Hypothalamus (tissue), 51 donors: ENCODE measurements at regions not wholly inside any gene's neighbourhood (a gene's known extent, or its start where the extent isn't known, plus 50 kb on each side); places are given as distances from the start of the nearest gene placed in this dataset.

ENCODE experiments used
- DNase-seq, 51 donors: peaks; one replicate each; lab custom pipeline; 2025; lab: John Stamatoyannopoulos, UW

DNA sequence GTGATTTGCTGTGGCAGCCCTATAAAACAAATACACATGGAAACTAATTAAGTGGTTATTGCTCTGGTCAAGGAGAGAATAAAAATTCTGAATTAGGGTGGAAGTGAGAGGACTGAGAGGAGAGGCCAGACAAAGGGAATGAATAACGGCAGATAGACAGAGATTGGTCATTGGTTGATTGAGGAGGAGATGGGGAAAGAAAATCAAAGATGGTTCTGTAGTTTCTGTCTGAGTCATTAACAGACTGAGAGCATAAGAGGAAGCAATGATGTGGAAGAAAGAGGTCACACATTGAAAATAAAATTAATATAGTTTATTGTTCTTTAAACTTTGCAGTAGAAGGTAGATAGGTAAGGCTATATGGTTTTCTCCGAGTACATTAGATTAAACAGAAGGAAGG is 469.8 kb downstream of the ACTL7B start:
- DNase-seq = no peak

DNA sequence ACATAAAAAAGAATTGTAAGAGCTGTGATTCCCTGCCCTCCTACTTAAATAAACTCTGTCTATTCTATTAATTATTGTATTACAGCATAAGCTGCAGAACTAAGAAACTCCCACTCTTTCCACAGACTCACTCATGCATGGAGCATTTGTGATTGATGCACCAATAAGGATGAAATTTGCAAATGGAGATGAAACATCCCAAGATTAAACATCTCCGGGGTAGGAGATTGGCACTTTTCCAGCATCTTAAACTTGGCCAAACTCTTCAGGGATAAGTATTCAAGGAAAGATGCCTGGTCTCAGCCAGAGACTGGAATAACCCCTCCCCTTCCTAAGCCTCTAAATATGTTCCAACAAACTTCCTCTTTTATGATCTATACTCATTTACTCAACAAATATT is 472.0 kb downstream of the ACTL7B start:
- no peak for DNase-seq

DNA sequence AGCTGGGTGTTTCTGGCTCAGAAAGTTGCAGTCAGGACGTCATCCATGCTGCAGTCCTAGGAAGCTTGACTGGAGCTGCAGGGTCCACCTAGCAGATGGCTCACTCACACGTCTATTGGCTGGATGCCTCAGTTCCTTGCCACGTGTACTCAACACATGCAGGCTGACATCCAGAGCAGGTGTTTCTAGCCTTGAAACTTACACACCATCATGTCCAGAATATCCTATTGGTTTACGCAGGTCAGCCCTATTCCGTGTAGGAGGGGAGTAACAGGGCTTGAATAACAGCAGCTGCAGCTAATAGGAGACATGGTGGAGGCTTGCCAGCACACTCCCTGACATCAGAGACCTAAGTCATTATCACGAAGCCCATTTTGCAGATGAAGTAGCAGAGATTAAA is 473.5 kb downstream of the ACTL7B start:
- DNase-seq = no peak

DNA sequence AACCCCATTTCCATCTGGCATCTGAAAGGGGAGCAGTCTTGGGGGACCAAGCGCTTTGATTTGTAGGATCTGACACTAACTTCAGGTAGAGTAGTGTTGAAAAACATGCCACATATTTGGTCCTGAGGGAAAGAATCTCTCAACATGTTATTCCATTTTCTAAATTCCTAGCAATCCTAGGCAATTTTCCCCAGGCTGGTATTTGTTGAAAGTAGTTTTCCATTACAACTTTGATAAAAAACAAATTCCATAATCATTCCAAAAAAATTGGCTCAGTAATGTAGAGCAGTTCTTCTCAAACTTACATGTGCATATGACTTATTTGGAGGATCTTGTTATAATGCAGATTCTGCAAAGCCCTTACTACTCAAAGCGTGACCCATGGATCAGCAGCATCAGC is 477.9 kb downstream of the ACTL7B start:
- no peak for DNase-seq

- DNase-seq = no peak
These were observed 478.4 kb downstream of the ACTL7B start for GRCh38 chr9:108377382-108377781.

GRCh38 chr9:108376140-108376539 is 479.6 kb downstream of the ACTL7B start:
- DNase-seq = no peak

DNA sequence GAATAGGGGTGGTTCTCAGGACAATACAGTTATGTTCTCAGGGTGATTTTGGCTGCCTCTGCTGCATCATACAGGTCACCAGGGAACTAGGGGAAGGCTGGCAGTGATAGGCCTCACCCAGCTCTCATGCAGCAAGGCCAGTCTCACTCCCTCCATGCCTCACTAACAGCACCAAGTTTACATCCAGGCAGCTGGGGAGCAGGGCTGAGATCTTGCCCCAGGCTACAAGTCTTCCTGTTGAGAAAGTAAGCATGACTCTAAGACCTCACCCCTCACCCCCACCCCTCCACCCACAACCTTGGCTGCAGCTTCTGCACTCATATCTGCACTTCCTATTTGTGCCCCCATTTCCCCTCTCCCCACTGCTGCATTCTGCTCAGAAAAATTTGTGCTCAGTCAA is 481.2 kb downstream of the ACTL7B start:
- no peak for DNase-seq

DNA sequence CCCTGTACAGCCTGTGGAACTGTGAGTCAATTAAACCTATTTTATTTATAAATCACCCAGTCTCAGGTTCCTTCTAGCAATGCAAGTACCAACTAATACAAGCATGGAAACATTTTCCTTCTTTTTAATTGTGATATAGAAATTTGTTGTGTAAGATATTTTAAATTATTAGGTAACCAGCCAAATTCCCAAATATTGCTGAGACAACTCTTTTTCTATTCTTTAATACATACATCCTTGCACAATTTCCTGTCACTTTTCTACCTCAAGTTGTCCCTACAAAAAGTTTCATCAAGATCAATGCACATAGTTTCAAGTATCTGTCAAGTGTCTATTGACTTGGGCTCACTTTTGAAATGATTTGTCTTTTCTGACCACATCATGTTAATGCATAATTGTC is 488.6 kb downstream of the ACTL7B start:
- DNase-seq = no peak

GRCh38 chr9:108363311-108363710 is 492.5 kb downstream of the ACTL7B start:
- no peak for DNase-seq

DNA sequence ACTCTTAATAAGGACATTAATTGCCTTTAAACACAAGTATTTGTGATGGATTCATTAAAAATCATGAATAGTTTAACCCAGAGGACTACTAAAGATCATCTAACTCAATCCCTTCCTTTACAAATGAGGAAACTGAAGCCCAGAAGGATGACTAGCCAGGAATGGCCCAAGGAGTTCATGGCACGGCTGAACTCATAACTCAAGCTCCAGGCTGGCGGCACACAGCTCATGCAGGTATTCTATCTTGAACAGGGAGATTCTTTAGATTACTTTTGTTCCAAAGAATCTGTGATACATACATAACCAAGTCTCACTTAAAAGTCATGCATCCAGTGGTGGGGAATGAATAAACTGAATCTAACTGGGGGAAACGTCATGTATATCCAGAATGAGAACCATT is 495.5 kb downstream of the ACTL7B start:
- no peak for DNase-seq

DNA sequence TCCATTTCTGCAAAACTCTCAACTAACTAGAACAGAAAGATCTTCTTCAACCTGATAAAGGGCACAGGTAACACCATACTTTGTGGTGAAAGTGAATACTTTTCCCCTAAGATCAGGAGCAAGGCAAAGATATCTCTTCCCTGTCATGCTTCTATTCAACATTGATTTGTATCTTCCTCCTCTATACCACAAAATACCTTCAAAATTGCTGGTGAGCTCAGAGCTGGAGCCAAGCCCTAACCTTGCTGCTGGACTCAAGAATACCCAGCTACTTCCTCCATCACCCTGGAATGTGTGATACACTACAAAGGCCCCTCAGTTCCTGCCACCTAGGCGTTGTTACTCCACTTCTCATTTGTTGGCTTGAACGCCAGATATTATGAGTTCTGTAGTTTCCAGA is 499.0 kb downstream of the ACTL7B start:
- DNase-seq = no peak

DNA sequence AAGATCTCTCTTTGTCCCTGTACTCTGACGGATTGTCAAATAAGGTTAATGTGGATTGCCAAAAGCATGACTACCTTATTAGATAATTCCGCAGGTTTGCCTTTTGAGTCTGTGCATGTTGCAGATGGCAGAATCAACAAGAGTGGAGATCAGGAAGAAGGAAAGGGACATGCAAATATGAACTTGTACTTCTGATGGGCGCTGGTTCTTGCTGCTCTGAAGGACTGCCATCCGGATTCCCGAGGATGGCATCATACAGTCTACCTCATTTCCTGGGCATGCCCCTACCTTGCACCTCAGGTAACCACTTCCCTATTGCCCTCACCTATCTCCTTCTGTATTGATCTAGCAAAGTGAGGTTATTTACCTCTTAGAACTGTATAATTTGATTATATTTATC is 504.2 kb downstream of the ACTL7B start:
- no peak for DNase-seq

GRCh38 chr9:108347463-108348188 is 508.2 kb downstream of the ACTL7B start:
- no peak for DNase-seq

GRCh38 chr9:108345826-108346225 is 510.0 kb downstream of the ACTL7B start:
- no peak for DNase-seq

DNA sequence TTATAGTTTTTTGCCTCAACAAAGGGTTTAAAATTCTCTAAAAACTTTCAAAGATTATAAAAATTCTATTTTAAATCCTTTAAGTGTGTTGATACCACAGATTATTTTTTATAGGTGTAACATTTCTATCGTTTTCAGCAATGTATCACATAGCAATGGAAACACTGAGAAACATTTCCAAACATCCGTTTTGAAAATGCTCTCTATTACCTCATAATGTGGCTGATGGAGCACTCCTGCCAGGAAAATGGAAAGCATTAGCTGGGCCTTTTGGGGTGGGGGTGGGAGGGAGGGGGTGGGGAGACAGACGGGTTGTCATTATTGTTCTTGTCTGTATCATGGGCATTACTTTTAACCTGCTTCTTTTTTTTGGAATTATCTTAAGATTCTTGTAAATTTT is 516.5 kb downstream of the ACTL7B start:
- DNase-seq = no peak

GRCh38 chr9:108336575-108336974 is 519.2 kb downstream of the ACTL7B start:
- no peak for DNase-seq

GRCh38 chr9:108333530-108333983 is 522.2 kb downstream of the ACTL7B start:
- no peak for DNase-seq

DNA sequence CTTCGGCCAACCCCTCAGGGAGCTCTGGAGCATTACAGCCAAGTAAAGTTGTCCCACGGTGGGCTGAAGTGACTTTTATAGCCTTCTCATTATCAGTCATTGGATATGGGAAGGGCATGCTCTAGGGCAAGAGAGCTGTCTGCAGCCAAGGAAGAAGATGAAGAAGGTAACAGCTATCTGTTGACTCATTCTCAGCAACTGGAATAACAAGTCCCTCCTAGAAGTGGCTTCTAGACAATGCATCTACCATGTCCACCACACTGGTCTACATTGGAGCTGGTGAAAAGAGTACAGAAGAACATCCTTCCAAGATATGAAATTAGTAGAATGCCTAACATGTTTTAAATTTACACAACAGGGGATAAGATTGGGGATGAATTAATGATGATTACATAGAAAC is 524.2 kb downstream of the ACTL7B start:
- no peak for DNase-seq

DNA sequence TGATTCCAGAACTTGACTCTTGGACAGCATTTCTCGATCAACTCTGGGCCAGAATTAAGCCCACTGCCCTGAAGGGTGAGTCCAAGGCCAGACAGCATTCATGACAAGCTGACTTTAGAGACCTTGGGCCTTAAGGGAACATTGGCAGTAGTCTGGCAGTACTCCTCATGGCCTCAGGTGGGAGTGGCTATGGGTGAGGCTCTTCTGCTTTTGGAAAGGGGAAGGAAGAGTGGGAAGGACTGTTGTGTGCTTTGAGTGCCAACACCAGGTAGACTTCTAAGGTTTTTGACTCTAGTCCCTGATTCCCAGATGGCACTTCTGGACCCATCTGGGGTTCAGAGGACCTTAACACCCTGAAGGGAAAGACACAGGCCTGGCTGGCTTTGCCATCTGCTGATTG is 530.4 kb downstream of the ACTL7B start:
- DNase-seq = no peak

DNA sequence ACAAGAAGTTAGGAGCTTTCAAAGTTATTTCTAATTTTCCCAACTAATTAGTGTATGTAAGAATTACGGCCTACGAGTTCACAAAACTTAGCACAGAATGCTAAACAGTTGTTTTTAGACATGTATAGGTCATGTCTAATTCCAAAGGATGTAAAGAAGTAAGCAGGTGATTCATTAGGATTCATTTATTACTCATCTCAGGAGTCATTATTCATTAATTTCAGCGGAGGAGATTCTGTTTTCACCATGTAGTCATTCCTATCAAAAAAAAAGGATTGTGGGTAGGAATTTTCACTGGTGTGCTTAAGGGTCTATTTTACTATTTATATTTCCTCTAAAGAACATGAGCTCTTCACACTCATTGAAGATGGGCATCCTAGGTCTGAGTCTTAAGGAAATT is 532.2 kb downstream of the ACTL7B start:
- DNase-seq = no peak

DNA sequence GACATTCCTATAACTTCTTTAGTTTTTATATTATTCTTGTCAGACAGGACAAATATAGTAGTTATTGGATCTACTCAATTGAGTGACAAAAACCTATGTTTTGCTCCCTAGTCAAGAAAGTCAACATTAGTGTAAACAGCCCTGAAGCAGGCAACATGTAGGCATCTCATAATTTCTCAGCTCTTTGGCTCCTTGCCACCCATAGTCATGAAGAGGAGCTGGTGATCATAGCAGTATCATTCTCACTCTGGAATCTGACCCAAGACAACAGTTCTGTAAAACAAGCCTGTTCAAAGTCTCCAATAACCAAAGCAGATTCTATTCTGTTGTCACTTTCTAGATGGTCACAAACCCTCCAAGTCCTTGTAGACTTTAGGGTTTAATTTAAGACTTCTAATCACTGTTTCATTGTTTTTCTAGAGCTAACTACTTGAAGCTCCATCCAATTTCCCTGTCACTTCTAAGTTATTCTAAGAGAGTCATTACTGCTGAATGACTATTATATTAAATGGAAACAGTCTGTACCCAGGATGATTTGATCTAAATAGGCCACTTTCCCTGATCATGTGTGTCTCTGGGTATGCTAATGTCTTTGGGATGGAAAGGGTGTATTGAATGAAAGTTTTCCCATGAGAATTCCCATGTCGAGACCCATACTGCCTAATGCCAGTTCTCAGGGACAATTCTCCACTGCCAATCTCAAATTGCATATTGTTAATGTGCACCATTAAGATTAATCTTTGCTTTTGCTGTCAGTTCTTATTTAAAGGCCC is 533.3 kb downstream of the ACTL7B start:
- DNase-seq = no peak

- no peak for DNase-seq
These were observed 539.2 kb downstream of the ACTL7B start for GRCh38 chr9:108316630-108317029.
